ENCODE measurements at regions not wholly inside any gene's neighbourhood (a gene's known extent, or its start where the extent isn't known, plus 50 kb on each side); places are given as distances from the start of the nearest gene placed in this dataset.
"Not testable (repeated sequence)": the region's sequence is repeated elsewhere in the genome, so short reads cannot be mapped to it uniquely, and the experiment has no call there.

DNA sequence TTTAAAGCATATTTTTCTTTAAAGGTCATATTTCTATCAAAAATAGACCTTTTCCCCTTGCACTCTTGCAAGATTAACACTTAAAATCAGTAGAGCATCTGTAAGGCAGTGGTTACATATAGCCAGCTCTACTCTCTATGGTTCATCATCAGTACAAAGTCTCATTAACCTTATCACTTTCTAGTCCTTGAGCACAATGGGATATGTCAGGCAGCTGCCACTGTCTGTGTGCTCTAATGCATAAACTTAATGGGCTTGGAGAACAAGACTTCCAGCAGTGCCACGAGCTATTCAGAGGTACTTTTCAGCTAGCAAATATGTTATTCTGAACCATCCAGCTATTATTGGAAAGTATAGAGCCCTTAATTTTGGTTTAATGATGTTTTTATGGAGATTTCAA lies 393.7 kb downstream of the GASK1B start:
- DNase-seq (ENCODE audit: low read depth), result no peak

GRCh38 chr4:157776930-157777528 lies 395.8 kb downstream of the GASK1B start:
- no peak for DNase-seq (ENCODE audit: low read depth)

- no peak for DNase-seq (ENCODE audit: low read depth)
These were observed 396.9 kb downstream of the GASK1B start for GRCh38 chr4:157775971-157776370.

- no peak for DNase-seq (ENCODE audit: low read depth)
These were observed 399.9 kb downstream of the GASK1B start for GRCh38 chr4:157772907-157773306.

- no peak for DNase-seq (ENCODE audit: low read depth)
These were observed 404.4 kb downstream of the GASK1B start for GRCh38 chr4:157768419-157768818.

DNA sequence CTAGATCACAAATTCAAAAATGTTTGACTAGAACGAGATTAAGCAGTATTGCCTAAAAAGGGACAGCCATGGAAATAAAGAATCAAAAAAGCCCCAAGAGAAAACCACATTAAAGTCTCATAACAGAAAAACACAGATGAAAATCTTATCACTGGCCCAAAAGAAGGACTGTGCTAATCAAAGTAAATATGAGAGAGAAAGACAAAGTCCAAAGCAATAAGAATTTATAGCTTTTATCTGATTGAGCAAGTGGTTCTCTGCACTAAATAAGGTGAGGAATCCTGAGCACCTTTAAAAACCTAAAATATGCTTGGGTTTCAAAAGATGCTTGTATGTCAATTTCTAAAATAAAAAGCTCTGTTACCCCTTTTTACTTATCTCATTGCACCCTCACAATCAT lies 409.3 kb downstream of the GASK1B start:
- no peak for DNase-seq (ENCODE audit: low read depth)

DNA sequence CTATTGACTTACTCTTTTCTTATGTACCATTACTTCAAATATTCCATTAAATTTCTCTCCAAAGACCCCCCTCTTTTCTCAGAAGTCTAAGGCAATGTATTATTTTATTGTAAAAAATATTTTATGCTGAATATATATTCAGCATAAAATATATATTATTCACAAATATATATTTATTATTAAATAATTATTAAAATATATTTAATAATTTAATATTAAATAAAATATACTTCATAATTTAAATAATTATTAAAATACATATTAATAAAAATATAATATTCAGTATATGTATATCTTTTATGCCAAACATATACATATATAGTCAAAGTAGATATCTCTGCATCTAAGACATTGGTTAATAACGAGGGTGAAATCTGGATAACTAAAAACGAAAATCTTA lies 418.4 kb downstream of the GASK1B start:
- DNase-seq (ENCODE audit: low read depth), result no peak

DNA sequence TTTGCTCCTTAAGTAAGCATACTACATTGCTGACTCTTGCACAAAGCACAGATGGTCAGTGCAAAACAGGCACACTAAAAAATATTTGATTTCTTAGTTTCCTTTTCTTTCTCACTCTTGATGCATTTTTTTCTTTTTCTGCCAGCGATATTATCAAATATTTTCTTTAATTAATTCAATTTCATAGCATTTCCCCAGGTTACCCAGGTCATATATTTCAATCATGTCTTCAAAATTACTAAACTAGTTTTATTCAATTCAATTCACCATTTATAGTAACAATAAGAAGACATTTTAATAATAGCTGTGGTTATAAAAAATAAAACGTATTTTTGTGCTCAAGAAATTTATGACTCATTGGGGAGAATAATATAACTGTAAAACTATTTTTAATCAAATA lies 421.2 kb downstream of the GASK1B start:
- no peak for DNase-seq (ENCODE audit: low read depth)

- DNase-seq (ENCODE audit: low read depth), result no peak
These were observed 431.2 kb downstream of the GASK1B start for GRCh38 chr4:157741642-157742041.

DNA sequence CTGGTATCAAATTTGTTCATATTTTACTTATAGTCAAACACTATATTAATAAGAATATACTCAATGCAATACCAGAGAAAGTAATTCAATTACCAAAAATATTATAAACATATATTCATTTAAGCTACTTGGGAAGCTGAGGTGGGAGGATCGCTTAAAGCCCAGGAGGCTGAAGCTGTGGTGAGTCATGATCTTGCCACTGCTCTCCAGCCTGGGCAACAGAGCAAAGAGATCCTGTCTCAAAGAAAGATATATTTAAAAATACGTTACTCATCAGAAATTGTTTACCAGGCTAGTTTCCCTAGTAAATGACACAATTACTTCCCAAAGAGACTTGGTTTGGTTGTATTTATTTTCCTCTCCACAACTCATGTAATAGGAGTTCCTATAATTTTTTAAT lies 433.6 kb downstream of the GASK1B start:
- no peak for DNase-seq (ENCODE audit: low read depth)

DNA sequence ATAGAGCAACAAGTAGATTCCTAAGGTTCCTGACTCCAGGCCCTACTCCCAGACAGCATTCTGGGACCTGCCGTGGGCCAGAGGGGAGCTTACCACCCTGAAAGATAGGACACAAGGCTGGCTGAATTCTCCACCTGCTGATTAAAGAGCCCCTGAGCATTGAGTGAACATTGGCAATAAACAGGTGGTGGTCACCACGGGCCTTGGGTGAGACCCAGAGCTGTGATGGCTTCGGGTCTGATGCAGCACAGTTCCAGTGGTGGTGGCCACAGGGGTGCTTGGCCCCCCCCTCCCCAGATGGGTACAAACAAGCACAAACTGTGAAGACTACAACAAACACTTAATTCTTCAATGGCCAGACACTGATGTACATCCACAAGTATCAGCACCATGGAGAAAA lies 444.6 kb downstream of the GASK1B start:
- DNase-seq (ENCODE audit: low read depth), result no peak

DNA sequence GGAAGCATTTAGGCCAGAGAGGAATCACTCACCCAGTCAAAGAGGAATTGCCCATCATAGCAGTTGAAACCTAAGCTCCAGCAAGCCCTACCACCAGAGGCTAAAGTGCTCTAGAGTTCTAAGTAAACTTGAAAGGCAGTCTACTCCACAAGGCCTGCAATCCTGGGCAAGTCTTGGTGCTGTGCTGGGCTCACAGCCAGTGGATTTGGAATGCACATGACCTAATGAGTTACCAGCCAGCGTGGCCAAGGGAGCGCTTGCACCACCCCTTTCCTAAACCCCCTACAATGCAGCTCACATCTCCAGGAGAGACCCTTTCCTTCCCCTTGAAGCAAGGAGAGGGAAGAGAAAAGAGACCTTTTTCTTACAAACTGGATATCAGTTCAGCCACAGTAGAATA lies 445.7 kb downstream of the GASK1B start:
- no peak for DNase-seq (ENCODE audit: low read depth)

GRCh38 chr4:157722146-157722545 lies 450.7 kb downstream of the GASK1B start:
- no peak for DNase-seq (ENCODE audit: low read depth)

DNA sequence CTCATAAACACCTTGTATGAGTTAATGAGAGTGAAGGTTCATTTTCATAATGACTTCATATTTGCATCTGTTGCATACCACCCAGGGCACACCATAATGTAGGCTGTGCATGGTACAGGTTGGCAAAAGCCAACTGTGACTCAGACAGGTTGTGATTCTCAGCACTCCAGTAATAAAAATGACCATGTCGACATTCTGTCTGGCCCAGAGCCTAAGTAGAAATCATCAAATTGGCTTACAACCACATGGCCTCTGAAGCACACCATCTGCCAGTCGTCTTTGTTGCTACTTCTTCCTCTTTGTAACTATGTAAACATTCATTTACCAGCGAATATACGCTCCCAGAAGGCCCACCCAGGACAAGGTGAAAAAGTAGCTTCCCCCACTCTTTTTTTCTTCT lies 459.5 kb downstream of the GASK1B start:
- no peak for DNase-seq (ENCODE audit: low read depth)

DNA sequence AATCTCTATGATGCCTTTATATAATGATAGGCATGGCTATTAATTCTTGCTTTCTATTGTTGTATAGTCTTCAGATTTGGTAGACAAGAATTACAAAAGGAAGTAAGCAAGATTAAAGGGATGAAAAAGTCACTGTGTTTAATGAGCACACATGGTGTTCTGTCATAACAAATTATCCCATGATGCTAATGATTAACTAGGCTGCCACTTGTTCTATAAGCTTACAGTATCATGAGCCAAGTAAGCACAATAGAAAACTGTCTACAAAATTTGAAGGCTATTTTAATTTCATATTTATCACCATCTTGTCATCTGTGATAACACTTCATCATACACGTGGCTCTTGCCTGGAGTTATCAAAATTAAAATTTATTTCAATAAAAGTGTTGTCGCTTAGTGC lies 466.7 kb downstream of the GASK1B start:
- DNase-seq (ENCODE audit: low read depth), result no peak

- DNase-seq (ENCODE audit: low read depth), result no peak
These were observed 470.0 kb downstream of the GASK1B start for GRCh38 chr4:157702831-157703230.

DNA sequence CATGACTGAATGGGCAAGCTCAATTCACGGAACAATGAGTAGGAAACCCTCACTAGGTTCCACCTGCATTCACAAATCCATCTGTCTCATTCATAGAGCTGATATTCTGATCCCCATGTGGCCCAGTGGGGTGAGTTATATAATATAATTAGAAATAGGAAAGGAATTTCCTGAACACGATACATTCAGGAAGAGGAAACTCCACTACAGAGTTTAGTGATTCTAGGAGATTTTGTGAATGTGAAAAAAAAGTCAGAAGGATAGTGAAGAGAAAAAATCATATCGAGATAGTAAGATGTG lies 471.2 kb downstream of the GASK1B start:
- DNase-seq (ENCODE audit: low read depth), result no peak

DNA sequence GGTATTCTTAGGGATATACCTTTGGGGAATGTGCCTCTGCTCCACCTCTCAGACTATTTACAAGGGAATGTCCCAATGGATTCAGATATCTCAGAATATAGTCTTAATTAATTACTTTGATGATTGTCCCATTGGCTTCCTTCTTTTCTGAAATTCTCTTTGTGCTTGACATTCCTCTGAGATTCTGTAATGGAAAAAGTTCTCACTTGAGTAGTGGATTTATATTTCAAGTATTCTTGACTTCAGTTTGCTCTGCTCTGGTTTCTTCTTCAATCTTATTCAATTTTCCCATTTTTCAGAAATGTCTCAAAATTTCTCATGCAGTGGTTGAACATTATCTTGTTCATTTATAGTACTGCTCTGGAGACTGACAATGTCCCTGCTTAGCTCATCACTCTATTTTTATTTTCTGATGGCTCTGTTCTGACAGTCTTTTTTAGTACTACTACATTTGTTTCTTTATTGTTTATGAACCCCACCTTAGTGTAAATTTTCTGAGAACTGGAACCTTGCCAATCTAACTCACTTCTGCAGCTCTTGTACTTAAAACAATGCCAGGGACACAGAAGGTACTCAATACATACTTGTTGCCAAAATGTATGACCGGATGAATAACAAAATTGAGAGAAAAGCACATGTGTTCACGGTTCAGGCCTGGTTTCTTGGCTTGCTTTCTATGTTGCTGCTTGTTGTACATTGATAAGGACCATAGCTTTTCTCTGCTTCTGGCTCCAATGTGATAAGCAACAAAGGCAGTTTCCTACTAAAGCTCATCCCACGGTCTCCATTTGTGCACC lies 471.7 kb downstream of the GASK1B start:
- no peak for DNase-seq (ENCODE audit: low read depth)

DNA sequence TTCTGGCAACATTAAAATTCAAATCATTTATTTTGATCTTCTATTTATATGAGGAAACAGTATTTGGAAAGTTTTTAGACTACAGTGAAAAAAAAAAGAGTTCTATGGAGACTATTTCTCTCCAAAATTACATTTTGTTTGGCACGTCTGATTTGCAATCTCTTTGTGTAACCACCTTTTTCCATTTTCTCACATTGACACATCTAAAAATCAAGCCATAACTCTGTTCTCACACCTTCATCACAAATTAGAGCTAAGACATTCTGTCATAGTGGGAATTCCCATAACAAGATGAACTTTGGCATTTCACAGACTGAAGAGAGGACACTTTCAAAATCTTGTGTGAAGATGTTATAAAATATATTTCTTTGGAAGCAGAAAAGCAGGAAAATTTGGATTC lies 468.9 kb downstream of the GRIA2 start:
- no peak for DNase-seq (ENCODE audit: low read depth)

DNA sequence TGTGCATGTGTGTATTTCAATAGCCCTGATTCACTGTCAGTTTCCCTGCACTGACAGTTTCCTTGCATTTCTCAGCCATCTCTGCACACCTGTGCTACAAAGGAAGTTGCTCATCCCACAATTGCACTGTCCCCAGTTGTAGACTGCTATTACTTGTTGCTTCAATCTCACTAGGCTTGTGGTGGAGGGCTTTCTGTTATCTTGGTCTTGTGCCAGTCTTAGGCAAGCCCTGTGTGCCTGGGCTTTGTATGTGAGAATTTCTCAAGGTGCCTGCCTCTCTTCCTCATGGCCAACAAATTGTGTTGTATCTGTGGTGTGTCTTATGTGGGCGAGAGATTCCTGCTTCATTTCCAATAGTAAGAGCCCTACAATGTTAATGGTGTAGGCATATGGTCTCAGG lies 467.4 kb downstream of the GRIA2 start:
- DNase-seq (ENCODE audit: low read depth), result no peak

DNA sequence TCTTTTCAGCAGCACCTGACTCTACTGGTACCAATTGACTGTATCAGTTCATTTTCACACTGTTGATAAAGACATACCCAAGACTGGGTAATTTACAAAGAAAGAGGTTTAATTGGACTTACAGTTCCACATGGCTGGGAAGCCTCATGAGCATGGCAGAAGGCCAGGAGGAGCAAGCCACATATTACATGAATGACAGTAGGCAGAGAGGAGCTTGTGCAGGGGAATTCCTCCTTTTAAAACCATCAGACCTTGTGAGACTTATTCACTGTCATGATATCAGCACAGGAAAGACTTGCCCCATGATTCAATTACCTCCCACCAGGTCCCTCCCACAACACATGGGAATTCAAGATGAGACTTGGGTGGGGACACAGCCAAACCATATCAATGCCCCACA lies 458.8 kb downstream of the GRIA2 start:
- not testable (repeated sequence) for DNase-seq (ENCODE audit: low read depth)

GRCh38 chr4:157678478-157678877 lies 457.9 kb downstream of the GRIA2 start:
- DNase-seq (ENCODE audit: low read depth), result no peak

GRCh38 chr4:157674699-157675098 lies 454.2 kb downstream of the GRIA2 start:
- DNase-seq (ENCODE audit: low read depth), result no peak

DNA sequence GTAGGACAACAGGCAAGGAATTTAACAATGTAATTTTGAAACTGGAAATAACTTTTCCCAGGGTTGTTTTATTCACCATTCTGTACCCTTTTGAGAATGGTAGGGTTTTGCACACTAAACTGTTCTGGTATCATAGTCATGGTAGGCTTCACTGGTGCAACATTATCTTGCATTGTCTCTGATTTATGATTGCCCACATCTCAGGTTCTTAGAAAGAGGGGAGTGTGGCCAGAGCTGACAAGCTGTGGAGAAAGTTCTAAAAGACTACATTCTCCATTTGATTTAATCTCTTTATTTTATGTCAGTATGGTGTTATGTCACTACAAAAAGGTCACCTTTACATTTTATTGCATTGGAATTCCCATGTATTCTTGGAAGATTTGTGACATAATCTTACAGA lies 447.3 kb downstream of the GRIA2 start:
- no peak for DNase-seq (ENCODE audit: low read depth)
